ENCODE measurements at regions not wholly inside any gene's neighbourhood (a gene's known extent, or its start where the extent isn't known, plus 50 kb on each side); places are given as distances from the start of the nearest gene placed in this dataset.

- no peak for DNase-seq
These were observed 85.5 kb upstream of the SLC25A13 start for GRCh38 chr7:96407427-96407826.

DNA sequence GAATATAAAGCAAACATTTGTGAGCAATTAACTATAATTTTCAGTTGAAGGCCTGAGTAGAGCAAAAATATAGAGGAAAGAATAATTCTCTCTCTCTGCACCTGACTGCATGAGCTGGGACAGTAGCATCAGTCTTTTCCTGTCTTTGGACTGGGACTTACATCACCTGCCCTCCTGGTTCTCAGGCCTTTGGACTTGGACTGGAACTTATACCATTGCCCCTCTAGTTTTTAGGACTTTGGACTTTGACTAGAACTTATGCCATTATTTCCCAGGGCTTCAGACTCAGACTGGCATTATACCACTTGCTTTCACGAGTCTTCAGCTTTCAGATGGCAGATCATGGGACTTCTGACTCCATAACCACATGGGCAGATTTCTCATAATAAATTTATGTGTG is 81.0 kb upstream of the SLC25A13 start:
- DNase-seq = no peak

- DNase-seq = no peak
These were observed 79.3 kb upstream of the SLC25A13 start for GRCh38 chr7:96401200-96401599.

- DNase-seq = no peak
These were observed 78.6 kb upstream of the SLC25A13 start for GRCh38 chr7:96400518-96400917.

- no peak for DNase-seq
These were observed 78.1 kb upstream of the SLC25A13 start for GRCh38 chr7:96400001-96400400.

DNA sequence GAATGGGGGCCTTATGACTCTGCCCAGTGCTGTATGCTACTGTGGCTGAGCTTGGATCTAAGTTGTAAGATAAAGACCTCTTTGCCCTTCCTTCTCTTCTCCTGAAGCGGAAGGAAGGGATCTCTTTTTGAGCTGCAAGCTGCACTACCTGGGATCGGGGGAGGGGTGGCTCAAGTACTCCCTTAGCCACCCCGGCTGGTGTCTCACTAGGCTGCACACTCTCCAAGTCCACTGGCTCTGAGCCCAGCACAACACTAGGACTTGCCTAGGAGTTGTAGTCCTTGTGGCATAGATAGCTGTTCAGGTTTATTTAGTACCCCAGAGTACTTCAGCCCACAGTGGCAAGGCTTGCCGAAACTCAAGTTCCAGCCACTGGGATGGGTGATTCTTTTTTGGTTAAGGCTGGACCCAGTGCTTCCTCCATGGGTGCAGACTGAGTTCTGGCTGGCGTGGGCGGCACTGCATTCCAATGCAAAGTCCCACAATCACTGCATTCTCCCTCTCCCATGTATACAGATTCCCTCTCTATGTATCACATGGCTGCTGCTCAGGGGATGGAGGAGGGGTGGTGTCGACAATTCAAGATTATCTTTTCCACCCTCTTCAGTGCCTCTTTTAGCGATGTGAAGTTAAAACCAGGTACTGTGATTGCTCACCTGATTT is 76.2 kb upstream of the SLC25A13 start:
- DNase-seq = no peak

DNA sequence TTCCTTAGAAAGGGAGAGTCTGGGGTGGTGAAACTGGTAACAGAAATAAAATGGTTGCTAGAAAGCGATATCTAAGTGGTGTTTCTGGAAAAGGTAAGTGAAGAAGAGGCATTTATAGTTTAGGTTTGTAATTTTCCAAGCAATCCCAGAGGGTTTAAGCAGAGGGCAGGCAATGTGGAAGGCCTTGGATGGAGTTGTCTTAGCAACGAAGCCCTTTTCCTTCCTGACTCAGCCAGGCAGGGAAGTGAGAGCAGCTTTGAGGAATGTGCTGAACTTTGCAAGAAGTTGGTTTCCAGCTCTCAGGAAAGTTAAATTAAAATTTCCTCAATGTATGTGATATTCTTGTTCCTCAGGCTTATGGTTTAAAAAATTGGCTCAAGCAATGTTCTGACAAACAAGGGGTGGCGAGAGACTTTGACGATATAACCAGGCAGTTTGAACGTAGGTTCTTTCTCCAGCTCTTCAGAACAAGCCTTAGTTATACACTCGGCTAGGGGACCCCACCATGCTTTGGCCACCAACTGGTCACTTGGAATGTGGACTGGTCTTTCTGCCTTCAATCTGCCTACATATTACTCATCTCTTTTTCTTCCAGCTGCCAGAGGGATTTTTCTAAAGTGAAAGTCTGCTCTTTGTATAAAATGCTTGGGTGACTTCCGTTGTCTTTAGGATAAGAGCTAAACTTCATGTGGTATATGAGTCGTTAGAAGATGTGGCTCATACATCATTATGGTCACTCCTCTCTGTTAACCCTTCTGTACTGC is 66.9 kb upstream of the SLC25A13 start:
- no peak for DNase-seq

DNA sequence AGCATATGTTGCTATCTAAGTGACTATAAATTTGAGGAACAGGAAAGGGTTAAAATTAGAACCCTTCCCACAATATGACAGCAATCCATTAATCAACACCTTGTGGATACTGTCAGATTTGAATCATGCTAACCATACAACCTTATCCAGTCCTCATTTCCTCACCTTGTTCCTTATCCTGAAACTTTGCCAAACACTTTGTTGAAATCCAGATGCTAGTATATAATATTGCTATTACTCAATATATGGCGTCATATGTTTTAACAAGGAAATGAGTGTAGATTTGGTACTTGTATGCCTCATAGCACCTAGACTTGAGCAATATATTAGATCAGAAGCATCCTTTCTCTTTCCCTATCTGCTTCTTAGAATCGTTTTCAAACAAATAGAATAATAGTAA is 66.3 kb upstream of the SLC25A13 start:
- DNase-seq = no peak

GRCh38 chr7:96380111-96380512 is 58.2 kb upstream of the SLC25A13 start:
- DNase-seq = no peak

DNA sequence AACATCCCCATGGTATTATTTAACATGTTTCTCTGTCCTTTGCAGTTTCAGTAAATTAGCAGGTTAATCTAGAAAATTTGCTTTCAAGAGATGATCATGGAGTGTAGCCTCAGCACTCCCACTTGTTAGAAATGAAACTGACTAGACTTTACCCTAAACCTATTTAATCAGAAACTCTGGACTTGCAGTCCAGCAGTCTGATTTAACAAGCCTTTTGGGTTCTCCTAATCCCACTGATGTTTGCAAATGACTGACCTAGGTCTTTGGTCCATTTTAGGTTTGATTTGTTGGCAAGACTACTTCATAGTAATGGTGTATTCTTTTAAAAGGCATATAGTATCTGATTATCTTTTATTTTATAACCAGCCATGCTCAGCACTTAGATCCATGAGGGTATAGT is 55.5 kb upstream of the SLC25A13 start:
- no peak for DNase-seq

Measured in activated CD4-positive, alpha-beta T cell treated with anti-CD3 and anti-CD28 coated beads for 4 hours (primary cell).